ENCODE measurements at regions not wholly inside any gene's neighbourhood (a gene's known extent, or its start where the extent isn't known, plus 50 kb on each side); places are given as distances from the start of the nearest gene placed in this dataset.

- no TSS peak for BruUV-seq (replicated peaks)
- no peak overlapping the region for H3K4me3 Mint-ChIP-seq (ENCODE audit: low read depth, unreplicated experiment)
- peaks cover 15% of the 10 kb centered on the region for H3K9me3 Mint-ChIP-seq (ENCODE audit: low read depth, unreplicated experiment)
- no peaks in the 10 kb centered on the region for H3K36me3 Mint-ChIP-seq (ENCODE audit: insufficient read depth, unreplicated experiment)
- intact Hi-C loops (cut with micrococcal nuclease; ENCODE audit: unreplicated experiment), result no loop called here
- no peaks in the 10 kb centered on the region for H3K4me1 Mint-ChIP-seq (ENCODE audit: low read depth, unreplicated experiment)
- no peaks in the 10 kb centered on the region for H3K27me3 Mint-ChIP-seq (ENCODE audit: unreplicated experiment)
- H3K27ac Mint-ChIP-seq (ENCODE audit: unreplicated experiment), result no peak overlapping the region
- DNase-seq, result no peak
- no peak for TF ChIP-seq CTCF (IDR thresholded peaks at IDR 0.05; ENCODE audit: unreplicated experiment)
- CTCF ChIA-PET, result no interaction called here
Observed at GRCh38 chr5:31000287-31000686, 193.2 kb upstream of the CDH6 start.

- no peaks in the 10 kb centered on the region for H3K36me3 Mint-ChIP-seq (ENCODE audit: insufficient read depth, unreplicated experiment)
- H3K4me3 Mint-ChIP-seq (ENCODE audit: low read depth, unreplicated experiment), result no peak overlapping the region
- no peaks in the 10 kb centered on the region for H3K27me3 Mint-ChIP-seq (ENCODE audit: unreplicated experiment)
- TF ChIP-seq CTCF (IDR thresholded peaks at IDR 0.05; ENCODE audit: unreplicated experiment), result no peak
- BruUV-seq (replicated peaks), result no TSS peak
- CTCF ChIA-PET, result no interaction called here
- H3K9me3 Mint-ChIP-seq (ENCODE audit: low read depth, unreplicated experiment), result peaks cover 11% of the 10 kb centered on the region
- intact Hi-C loops (cut with micrococcal nuclease; ENCODE audit: unreplicated experiment), result no loop called here
- DNase-seq, result no peak
- H3K4me1 Mint-ChIP-seq (ENCODE audit: low read depth, unreplicated experiment), result no peaks in the 10 kb centered on the region
- no peak overlapping the region for H3K27ac Mint-ChIP-seq (ENCODE audit: unreplicated experiment)
Observed at GRCh38 chr5:30997681-30998080, 195.8 kb upstream of the CDH6 start.

- H3K4me1 Mint-ChIP-seq (ENCODE audit: low read depth, unreplicated experiment), result no peaks in the 10 kb centered on the region
Observed at GRCh38 chr5:30994902-30995301, 198.6 kb upstream of the CDH6 start.

GRCh38 chr5:30994176-30994575 is 199.3 kb upstream of the CDH6 start:
- Mint-ChIP-seq H3K36me3 (ENCODE audit: insufficient read depth, unreplicated experiment) (no peaks in the 10 kb centered on the region), H3K27me3 (ENCODE audit: unreplicated experiment) (no peaks in the 10 kb centered on the region), H3K4me3 (ENCODE audit: low read depth, unreplicated experiment) (no peak overlapping the region), H3K27ac (ENCODE audit: unreplicated experiment) (no peak overlapping the region), H3K9me3 (ENCODE audit: low read depth, unreplicated experiment) (peaks cover 6% of the 10 kb centered on the region), H3K4me1 (ENCODE audit: low read depth, unreplicated experiment) (no peaks in the 10 kb centered on the region)
- intact Hi-C loops (cut with micrococcal nuclease; ENCODE audit: unreplicated experiment), result no loop called here
- no peak for DNase-seq
- BruUV-seq (replicated peaks), result no TSS peak
- CTCF ChIA-PET, result no interaction called here
- no peak for TF ChIP-seq CTCF (IDR thresholded peaks at IDR 0.05; ENCODE audit: unreplicated experiment)

More at GRCh38 chr5:30994902-30995301, 198.6 kb upstream of the CDH6 start:
- intact Hi-C loops (cut with micrococcal nuclease; ENCODE audit: unreplicated experiment), result no loop called here
- Mint-ChIP-seq H3K4me3 (ENCODE audit: low read depth, unreplicated experiment) (no peak overlapping the region), H3K27ac (ENCODE audit: unreplicated experiment) (no peak overlapping the region), H3K9me3 (ENCODE audit: low read depth, unreplicated experiment) (peaks cover 9% of the 10 kb centered on the region), H3K36me3 (ENCODE audit: insufficient read depth, unreplicated experiment) (no peaks in the 10 kb centered on the region), H3K27me3 (ENCODE audit: unreplicated experiment) (no peaks in the 10 kb centered on the region)
- TF ChIP-seq CTCF (IDR thresholded peaks at IDR 0.05; ENCODE audit: unreplicated experiment), result no peak
- CTCF ChIA-PET, result no interaction called here
- DNase-seq, result no peak
- BruUV-seq (replicated peaks), result no TSS peak

- H3K36me3 Mint-ChIP-seq (ENCODE audit: insufficient read depth, unreplicated experiment), result no peaks in the 10 kb centered on the region
- DNase-seq, result no peak
- BruUV-seq (replicated peaks), result no TSS peak
- H3K9me3 Mint-ChIP-seq (ENCODE audit: low read depth, unreplicated experiment), result peaks cover 9% of the 10 kb centered on the region
- no peak overlapping the region for H3K4me3 Mint-ChIP-seq (ENCODE audit: low read depth, unreplicated experiment)
- TF ChIP-seq CTCF (IDR thresholded peaks at IDR 0.05; ENCODE audit: unreplicated experiment), result no peak
- H3K27me3 Mint-ChIP-seq (ENCODE audit: unreplicated experiment), result no peaks in the 10 kb centered on the region
- CTCF ChIA-PET, result no interaction called here
- intact Hi-C loops (cut with micrococcal nuclease; ENCODE audit: unreplicated experiment), result no loop called here
- no peak overlapping the region for H3K27ac Mint-ChIP-seq (ENCODE audit: unreplicated experiment)
- H3K4me1 Mint-ChIP-seq (ENCODE audit: low read depth, unreplicated experiment), result no peaks in the 10 kb centered on the region
Observed at GRCh38 chr5:30991462-30991861, 202.0 kb upstream of the CDH6 start.
